ENCODE measurements at regions not wholly inside any gene's neighbourhood (a gene's known extent, or its start where the extent isn't known, plus 50 kb on each side); places are given as distances from the start of the nearest gene placed in this dataset.
"Not testable (repeated sequence)": the region's sequence is repeated elsewhere in the genome, so short reads cannot be mapped to it uniquely, and the experiment has no call there.

- no peak for DNase-seq
Observed at GRCh38 chr9:85322592-85322991, 419.2 kb downstream of the AGTPBP1 start.

- DNase-seq, result no peak
Observed at GRCh38 chr9:85321561-85321960, 420.2 kb downstream of the AGTPBP1 start.

- DNase-seq, result no peak
Observed at GRCh38 chr9:85319936-85320656, 421.7 kb downstream of the AGTPBP1 start.

GRCh38 chr9:85315535-85315934, 426.2 kb downstream of the AGTPBP1 start:
- DNase-seq, result not testable (repeated sequence)

GRCh38 chr9:85310573-85310972, 431.2 kb downstream of the AGTPBP1 start:
- no peak for DNase-seq

GRCh38 chr9:85303757-85304134, 438.0 kb downstream of the AGTPBP1 start:
- DNase-seq, result no peak

- no peak for DNase-seq
Observed at GRCh38 chr9:85302938-85303756, 438.6 kb downstream of the AGTPBP1 start.

- DNase-seq, result no peak
Observed at GRCh38 chr9:85298499-85298898, 443.3 kb downstream of the AGTPBP1 start.

- DNase-seq, result not testable (repeated sequence)
Observed at GRCh38 chr9:85295244-85295643, 446.5 kb downstream of the AGTPBP1 start.

GRCh38 chr9:85292261-85292660, 449.5 kb downstream of the AGTPBP1 start:
- DNase-seq, result no peak

GRCh38 chr9:85291266-85291665, 450.5 kb downstream of the AGTPBP1 start:
- no peak for DNase-seq

GRCh38 chr9:85290019-85290418, 451.7 kb downstream of the AGTPBP1 start:
- DNase-seq, result peak; percentile 5

- DNase-seq, result no peak
Observed at GRCh38 chr9:85289142-85289541, 452.6 kb downstream of the AGTPBP1 start.

- no peak for DNase-seq
Observed at GRCh38 chr9:85283421-85283820, 458.3 kb downstream of the AGTPBP1 start.

GRCh38 chr9:85278769-85279168, 463.0 kb downstream of the AGTPBP1 start:
- no peak for DNase-seq

- no peak for DNase-seq
Observed at GRCh38 chr9:85276741-85277140, 465.0 kb downstream of the AGTPBP1 start.

GRCh38 chr9:85269811-85270210, 471.9 kb downstream of the AGTPBP1 start:
- DNase-seq, result no peak

GRCh38 chr9:85268131-85268530, 473.6 kb downstream of the AGTPBP1 start:
- DNase-seq, result no peak

- no peak for DNase-seq
Observed at GRCh38 chr9:85264695-85265094, 477.1 kb downstream of the AGTPBP1 start.

- no peak for DNase-seq
Observed at GRCh38 chr9:85263288-85263687, 478.5 kb downstream of the AGTPBP1 start.

- DNase-seq, result no peak
Observed at GRCh38 chr9:85262333-85262732, 479.4 kb downstream of the AGTPBP1 start.

GRCh38 chr9:85260275-85260845, 481.4 kb downstream of the AGTPBP1 start:
- DNase-seq, result no peak

- no peak for DNase-seq
Observed at GRCh38 chr9:85258823-85259370, 482.9 kb downstream of the AGTPBP1 start.

- no peak for DNase-seq
Observed at GRCh38 chr9:85258236-85258635, 483.5 kb downstream of the AGTPBP1 start.

Data from CD4-positive, alpha-beta T cell treated with Interleukin-6 for 4 hours (primary cell).